Smooth muscle cell (in vitro differentiated cells): ENCODE measurements at regions not wholly inside any gene's neighbourhood (a gene's known extent, or its start where the extent isn't known, plus 50 kb on each side); places are given as distances from the start of the nearest gene placed in this dataset.
"Not testable (repeated sequence)": the region's sequence is repeated elsewhere in the genome, so short reads cannot be mapped to it uniquely, and the experiment has no call there.

Experiments used
- DNase-seq: peaks from one replicate; lab custom pipeline; 2025; ENCODE audit not compliant: unreplicated experiment; lab: John Stamatoyannopoulos, UW
- H2AFZ ChIP-seq: fragments of 200-600 bp; sonication (generic); 2 replicates; pipeline ENCODE4 v1.6.0; 2016; ENCODE audit warnings: antibody characterized with exemption, low read depth, mild to moderate bottlenecking
- H3F3A ChIP-seq: fragments of 200-600 bp; sonication (generic); 2 replicates; pipeline ENCODE4 v1.6.0; 2017; ENCODE audit warnings: antibody characterized with exemption, low read depth
- H3K27ac ChIP-seq: fragments of 200-600 bp; sonication (generic); 2 replicates; pipeline ENCODE4 v1.5.1; 2016; ENCODE audit warnings: low read depth, mild to moderate bottlenecking
- H3K27me3 ChIP-seq: fragments of 200-600 bp; sonication (generic); 2 replicates; pipeline ENCODE4 v1.6.1; 2016; ENCODE audit warnings: low read depth, mild to moderate bottlenecking
- H3K36me3 ChIP-seq: fragments of 200-600 bp; sonication (generic); 2 replicates; pipeline ENCODE4 v1.5.1; 2016; ENCODE audit warnings: low read depth
- H3K4me1 ChIP-seq: fragments of 200-600 bp; sonication (generic); 2 replicates; pipeline ENCODE4 v1.5.1; 2016; ENCODE audit warnings: low read depth
- H3K4me2 ChIP-seq: fragments of 200-600 bp; sonication (generic); 2 replicates; pipeline ENCODE4 v1.6.0; 2016; ENCODE audit warnings: mild to moderate bottlenecking
- H3K4me3 ChIP-seq: fragments of 200-600 bp; sonication (generic); 2 replicates; pipeline ENCODE4 v1.5.1; 2016; ENCODE audit warnings: mild to moderate bottlenecking
- H3K79me2 ChIP-seq: fragments of 200-600 bp; sonication (generic); 2 replicates; pipeline ENCODE4 v1.6.0; 2016; ENCODE audit warnings: low read depth, mild to moderate bottlenecking
- H3K9ac ChIP-seq: fragments of 200-600 bp; sonication (generic); 2 replicates; pipeline ENCODE4 v1.6.0; 2016; ENCODE audit warnings: low read depth
- H3K9me3 ChIP-seq: fragments of 200-600 bp; sonication (generic); replicated peaks from 2 replicates; pipeline ENCODE4 v1.5.1; 2016; ENCODE audit warnings: low read depth
- H4K20me1 ChIP-seq: fragments of 200-600 bp; sonication (generic); 2 replicates; pipeline ENCODE4 v1.6.0; 2016; ENCODE audit warnings: low read depth
- WGBS: methylation state at CpG from one replicate; pipeline ENCODE4 v1.1.7; 2016; ENCODE audit warnings: low lambda C conversion rate; 5-methylcytosine and 5-hydroxymethylcytosine counted together
- TF ChIP-seq, protein P1 (sequence below): fragments of 200-600 bp; sonication (generic); IDR thresholded peaks from 2 replicates; pipeline ENCODE4 v1.5.1; 2017; ENCODE audit warnings: borderline replicate concordance, mild to moderate bottlenecking, antibody characterized with exemption; ENCODE audit not compliant: insufficient read depth, poor library complexity, severe bottlenecking

GRCh38 chrX:129318375-129318774 is 204.9 kb downstream of the SMARCA1 start:
- WGBS = 51% methylated on average over 1 of the region's 1 CpG
- Histone ChIP-seq H2AFZ (no peak overlapping the region), H3K27ac (no peak overlapping the region), H3K9me3 (no peaks in the 10 kb centered on the region), H3K4me3 (no peak overlapping the region), H3K27me3 (no peaks in the 10 kb centered on the region), H3K4me1 (no peaks in the 10 kb centered on the region), H3F3A (no peaks in the 10 kb centered on the region), H3K4me2 (no peak overlapping the region), H3K9ac (no peak overlapping the region), H4K20me1 (no peaks in the 10 kb centered on the region), H3K36me3 (no peaks in the 10 kb centered on the region), H3K79me2 (no peaks in the 10 kb centered on the region)
- TF ChIP-seq, protein P1, sequence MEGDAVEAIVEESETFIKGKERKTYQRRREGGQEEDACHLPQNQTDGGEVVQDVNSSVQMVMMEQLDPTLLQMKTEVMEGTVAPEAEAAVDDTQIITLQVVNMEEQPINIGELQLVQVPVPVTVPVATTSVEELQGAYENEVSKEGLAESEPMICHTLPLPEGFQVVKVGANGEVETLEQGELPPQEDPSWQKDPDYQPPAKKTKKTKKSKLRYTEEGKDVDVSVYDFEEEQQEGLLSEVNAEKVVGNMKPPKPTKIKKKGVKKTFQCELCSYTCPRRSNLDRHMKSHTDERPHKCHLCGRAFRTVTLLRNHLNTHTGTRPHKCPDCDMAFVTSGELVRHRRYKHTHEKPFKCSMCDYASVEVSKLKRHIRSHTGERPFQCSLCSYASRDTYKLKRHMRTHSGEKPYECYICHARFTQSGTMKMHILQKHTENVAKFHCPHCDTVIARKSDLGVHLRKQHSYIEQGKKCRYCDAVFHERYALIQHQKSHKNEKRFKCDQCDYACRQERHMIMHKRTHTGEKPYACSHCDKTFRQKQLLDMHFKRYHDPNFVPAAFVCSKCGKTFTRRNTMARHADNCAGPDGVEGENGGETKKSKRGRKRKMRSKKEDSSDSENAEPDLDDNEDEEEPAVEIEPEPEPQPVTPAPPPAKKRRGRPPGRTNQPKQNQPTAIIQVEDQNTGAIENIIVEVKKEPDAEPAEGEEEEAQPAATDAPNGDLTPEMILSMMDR = peak; percentile 39
- DNase-seq = no peak

DNA sequence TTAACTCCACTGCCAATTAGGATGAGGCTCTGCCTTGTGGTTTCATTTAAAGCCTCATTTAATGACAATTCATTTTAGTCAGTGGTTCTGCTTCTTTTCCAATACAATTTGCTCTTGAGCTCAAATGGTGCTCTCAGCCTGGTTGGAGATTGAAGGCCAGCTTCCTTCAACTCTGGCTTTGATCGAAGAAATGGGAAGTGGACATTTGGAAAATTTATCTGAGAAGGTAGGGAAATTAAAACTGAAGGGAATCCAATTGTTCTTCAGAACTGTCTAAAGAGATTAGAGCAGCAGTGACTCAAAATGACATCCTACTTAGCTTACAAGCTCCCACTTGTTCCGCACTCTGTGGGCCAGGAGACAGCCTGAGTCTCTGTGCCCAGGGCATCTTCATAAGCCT is 206.8 kb downstream of the SMARCA1 start:
- H3K79me2 ChIP-seq = no peaks in the 10 kb centered on the region
- H3K4me2 ChIP-seq = no peak overlapping the region
- no peak overlapping the region for H3K4me3 ChIP-seq
- no peaks in the 10 kb centered on the region for H3K36me3 ChIP-seq
- TF ChIP-seq, protein P1 = no peak
- no peak overlapping the region for H3K9ac ChIP-seq
- no peak overlapping the region for H2AFZ ChIP-seq
- H3K27ac ChIP-seq = no peak overlapping the region
- no peaks in the 10 kb centered on the region for H3K9me3 ChIP-seq
- DNase-seq = no peak
- no peaks in the 10 kb centered on the region for H3K27me3 ChIP-seq
- WGBS = 86% methylated on average over 2 of the region's 2 CpGs
- no peaks in the 10 kb centered on the region for H4K20me1 ChIP-seq
- H3K4me1 ChIP-seq = no peaks in the 10 kb centered on the region
- H3F3A ChIP-seq = no peaks in the 10 kb centered on the region

- no peak overlapping the region for H3K27ac ChIP-seq
- H4K20me1 ChIP-seq = no peaks in the 10 kb centered on the region
- no peaks in the 10 kb centered on the region for H3K36me3 ChIP-seq
- no peaks in the 10 kb centered on the region for H3K79me2 ChIP-seq
- TF ChIP-seq, protein P1 = no peak
- no peaks in the 10 kb centered on the region for H3K4me1 ChIP-seq
- H3F3A ChIP-seq = no peaks in the 10 kb centered on the region
- H3K4me3 ChIP-seq = no peak overlapping the region
- H3K4me2 ChIP-seq = no peak overlapping the region
- H3K9me3 ChIP-seq = no peaks in the 10 kb centered on the region
- no peak overlapping the region for H2AFZ ChIP-seq
- no peak for DNase-seq
- H3K9ac ChIP-seq = no peak overlapping the region
- WGBS = 52% methylated on average over 2 of the region's 2 CpGs
- no peaks in the 10 kb centered on the region for H3K27me3 ChIP-seq
Observed at GRCh38 chrX:129310000-129310399, 213.3 kb downstream of the SMARCA1 start.

DNA sequence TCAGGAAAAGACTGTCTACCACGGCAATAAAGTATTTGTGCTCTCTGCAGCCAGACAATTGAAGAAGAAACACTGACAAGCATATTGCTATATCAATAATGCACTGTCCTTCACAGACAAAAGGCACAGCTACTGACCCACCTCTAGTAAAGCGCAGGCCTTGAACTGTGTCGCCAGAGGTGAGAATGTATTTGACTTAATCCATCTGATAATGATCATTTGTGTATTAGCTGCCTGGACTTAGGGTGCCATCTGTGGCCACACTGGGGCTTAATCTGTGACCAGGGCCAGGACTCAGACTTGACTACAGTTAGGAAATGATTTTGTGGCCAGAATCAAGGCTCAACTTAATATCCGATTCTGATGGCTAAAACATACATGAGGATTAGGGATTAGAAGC is 260.4 kb downstream of the SMARCA1 start:
- WGBS = 80% methylated on average over 4 of the region's 4 CpGs
- Histone ChIP-seq H3K9me3 (no peaks in the 10 kb centered on the region), H3K36me3 (no peaks in the 10 kb centered on the region), H3K27me3 (no peaks in the 10 kb centered on the region), H3K9ac (no peak overlapping the region), H4K20me1 (no peaks in the 10 kb centered on the region), H3K4me1 (no peaks in the 10 kb centered on the region), H3K4me2 (no peak overlapping the region), H3K27ac (no peak overlapping the region), H3K4me3 (no peak overlapping the region), H3K79me2 (no peaks in the 10 kb centered on the region), H3F3A (no peaks in the 10 kb centered on the region), H2AFZ (no peak overlapping the region)
- TF ChIP-seq, protein P1 = no peak
- no peak for DNase-seq

DNA sequence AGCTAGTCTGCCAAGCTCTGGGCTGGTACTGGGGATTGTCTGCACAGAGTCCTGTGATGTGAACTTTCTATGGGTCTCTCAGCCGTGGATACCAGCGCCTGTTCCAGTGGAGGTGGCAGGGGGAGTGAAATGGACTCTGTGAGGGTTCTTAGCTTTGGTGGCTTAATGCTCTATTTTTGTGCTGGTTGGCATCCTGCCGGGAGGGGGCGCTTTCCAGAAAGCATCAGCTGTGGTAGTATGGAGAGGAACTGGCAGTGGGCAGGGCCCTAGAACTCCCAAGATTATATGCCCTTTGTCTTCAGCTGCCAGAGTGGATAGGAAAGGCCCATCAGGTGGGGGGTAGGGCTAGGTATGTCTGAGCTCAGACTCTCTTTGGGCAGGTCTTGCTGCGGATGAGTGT is 267.8 kb downstream of the SMARCA1 start:
- not testable (repeated sequence) for H3K4me1 ChIP-seq, H3K27ac ChIP-seq, H3K36me3 ChIP-seq, H3K27me3 ChIP-seq, H3K4me2 ChIP-seq, H3F3A ChIP-seq, H3K79me2 ChIP-seq, H3K9me3 ChIP-seq, H2AFZ ChIP-seq, H3K4me3 ChIP-seq, H3K9ac ChIP-seq, DNase-seq, H4K20me1 ChIP-seq
- WGBS = 86% methylated on average over 5 of the region's 5 CpGs
